ENCODE measurements at regions not wholly inside any gene's neighbourhood (a gene's known extent, or its start where the extent isn't known, plus 50 kb on each side); places are given as distances from the start of the nearest gene placed in this dataset.

DNA sequence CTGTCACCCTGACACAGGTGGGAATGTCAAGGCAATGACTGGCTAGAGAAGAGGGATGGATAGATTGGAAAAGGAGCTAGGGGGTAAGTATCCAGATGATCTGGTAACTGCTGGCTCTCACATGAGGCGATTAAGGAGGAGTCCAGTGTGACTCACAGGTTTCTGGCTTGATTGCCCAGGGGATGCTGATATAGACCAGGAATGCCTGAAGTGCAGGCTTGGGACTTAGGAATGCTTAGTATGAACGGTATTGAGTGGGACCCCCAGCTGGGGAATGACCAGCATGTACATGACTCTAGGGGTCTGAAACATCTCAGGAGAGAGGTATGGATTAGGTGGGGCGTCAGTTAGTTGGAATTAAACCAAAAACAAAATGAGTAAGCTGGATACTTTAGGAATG lies 65.8 kb upstream of the PRPS1 start:
- 67 to 68% methylated on average over 3 of the region's 3 CpGs for WGBS, 2 donors
- H3K4me1 ChIP-seq = peaks cover 8 to 17% of the 10 kb centered on the region in 2 donors
- peak; percentile 16 to 36 for DNase-seq
- H3K27me3 ChIP-seq = no peaks in the 10 kb centered on the region
- H3K27ac ChIP-seq = no peak overlapping the region
- TF ChIP-seq, protein P1, sequence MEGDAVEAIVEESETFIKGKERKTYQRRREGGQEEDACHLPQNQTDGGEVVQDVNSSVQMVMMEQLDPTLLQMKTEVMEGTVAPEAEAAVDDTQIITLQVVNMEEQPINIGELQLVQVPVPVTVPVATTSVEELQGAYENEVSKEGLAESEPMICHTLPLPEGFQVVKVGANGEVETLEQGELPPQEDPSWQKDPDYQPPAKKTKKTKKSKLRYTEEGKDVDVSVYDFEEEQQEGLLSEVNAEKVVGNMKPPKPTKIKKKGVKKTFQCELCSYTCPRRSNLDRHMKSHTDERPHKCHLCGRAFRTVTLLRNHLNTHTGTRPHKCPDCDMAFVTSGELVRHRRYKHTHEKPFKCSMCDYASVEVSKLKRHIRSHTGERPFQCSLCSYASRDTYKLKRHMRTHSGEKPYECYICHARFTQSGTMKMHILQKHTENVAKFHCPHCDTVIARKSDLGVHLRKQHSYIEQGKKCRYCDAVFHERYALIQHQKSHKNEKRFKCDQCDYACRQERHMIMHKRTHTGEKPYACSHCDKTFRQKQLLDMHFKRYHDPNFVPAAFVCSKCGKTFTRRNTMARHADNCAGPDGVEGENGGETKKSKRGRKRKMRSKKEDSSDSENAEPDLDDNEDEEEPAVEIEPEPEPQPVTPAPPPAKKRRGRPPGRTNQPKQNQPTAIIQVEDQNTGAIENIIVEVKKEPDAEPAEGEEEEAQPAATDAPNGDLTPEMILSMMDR (IDR thresholded peaks at IDR 0.05) = no peak
- TF ChIP-seq POLR2A (IDR thresholded peaks at IDR 0.05) = no peak
- no peaks in the 10 kb centered on the region for H3K9me3 ChIP-seq
- no peaks in the 10 kb centered on the region for H3K36me3 ChIP-seq
- no peak overlapping the region for H3K4me3 ChIP-seq (replicated peaks in 1 of 3)
- intact Hi-C loops (cut with DNase I) = no loop called here

DNA sequence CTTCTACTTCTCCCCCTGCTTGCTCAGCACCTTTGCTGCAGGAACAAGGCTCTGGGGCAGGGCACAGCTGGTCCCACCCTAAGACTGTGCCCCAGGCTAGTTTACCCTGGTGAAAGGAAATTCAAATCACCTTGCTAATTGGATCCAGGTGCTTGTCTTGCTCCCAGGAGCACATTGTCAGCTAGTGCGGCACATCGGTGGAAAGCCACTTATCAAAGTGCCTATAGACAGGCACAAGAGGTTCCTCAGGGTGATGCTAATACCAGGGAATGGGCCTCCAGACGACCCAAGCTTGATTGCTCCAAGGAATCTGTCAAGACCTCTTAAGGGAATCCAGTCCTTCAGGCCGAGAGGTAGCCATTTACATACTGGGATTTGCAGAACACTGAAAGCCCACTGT lies 64.5 kb upstream of the PRPS1 start:
- Histone ChIP-seq H3K27ac (peak overlapping the region in 1 of 3 donors; percentile 83), H3K36me3 (no peaks in the 10 kb centered on the region), H3K9me3 (no peaks in the 10 kb centered on the region), H3K27me3 (no peaks in the 10 kb centered on the region), H3K4me1 (peaks cover 8 to 23% of the 10 kb centered on the region in 2 donors), H3K4me3 (replicated peaks in 1 of 3) (no peak overlapping the region)
- TF ChIP-seq, protein P1 (IDR thresholded peaks at IDR 0.05) = no peak
- TF ChIP-seq POLR2A (IDR thresholded peaks at IDR 0.05) = no peak
- intact Hi-C loops (cut with DNase I) = no loop called here
- DNase-seq = no peak
- WGBS, 2 donors = 54 to 56% methylated on average over 3 to 4 of the region's 4 CpGs

DNA sequence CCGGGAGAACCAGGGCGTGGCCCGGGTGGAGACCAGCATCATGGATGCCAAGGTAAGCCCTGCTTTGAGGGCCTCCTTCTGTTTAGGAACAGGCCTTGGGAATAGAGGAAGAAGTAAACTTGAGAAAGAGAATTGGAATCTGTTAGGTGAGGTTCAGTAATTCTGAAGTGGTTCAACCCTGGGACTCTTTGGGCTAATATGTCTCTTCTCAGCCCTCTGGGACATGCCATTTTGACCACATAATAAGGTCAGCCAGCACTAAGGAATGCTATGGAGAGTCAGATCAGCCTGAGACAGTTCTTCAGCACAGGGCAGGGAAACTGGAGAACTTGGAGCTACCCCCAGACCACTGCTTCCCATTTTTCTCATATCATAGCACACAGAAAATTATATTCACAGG lies 63.3 kb upstream of the PRPS1 start:
- peak overlapping the region; percentile 83 to 94 (median 89) for H3K27ac ChIP-seq
- H3K9me3 ChIP-seq = no peaks in the 10 kb centered on the region
- peak in 1 of 2 donors; percentile 13 for TF ChIP-seq POLR2A (IDR thresholded peaks at IDR 0.05)
- TF ChIP-seq, protein P1 (IDR thresholded peaks at IDR 0.05) = no peak
- intact Hi-C loops (cut with DNase I) = no loop called here
- H3K36me3 ChIP-seq = no peaks in the 10 kb centered on the region
- H3K27me3 ChIP-seq = no peaks in the 10 kb centered on the region
- 75 to 100% methylated on average over 1 to 3 of the region's 3 CpGs for WGBS, 2 donors
- DNase-seq = peak; percentile 15 to 25
- H3K4me3 ChIP-seq (replicated peaks in 1 of 3) = no peak overlapping the region
- H3K4me1 ChIP-seq = peaks cover 8 to 23% of the 10 kb centered on the region in 2 donors

DNA sequence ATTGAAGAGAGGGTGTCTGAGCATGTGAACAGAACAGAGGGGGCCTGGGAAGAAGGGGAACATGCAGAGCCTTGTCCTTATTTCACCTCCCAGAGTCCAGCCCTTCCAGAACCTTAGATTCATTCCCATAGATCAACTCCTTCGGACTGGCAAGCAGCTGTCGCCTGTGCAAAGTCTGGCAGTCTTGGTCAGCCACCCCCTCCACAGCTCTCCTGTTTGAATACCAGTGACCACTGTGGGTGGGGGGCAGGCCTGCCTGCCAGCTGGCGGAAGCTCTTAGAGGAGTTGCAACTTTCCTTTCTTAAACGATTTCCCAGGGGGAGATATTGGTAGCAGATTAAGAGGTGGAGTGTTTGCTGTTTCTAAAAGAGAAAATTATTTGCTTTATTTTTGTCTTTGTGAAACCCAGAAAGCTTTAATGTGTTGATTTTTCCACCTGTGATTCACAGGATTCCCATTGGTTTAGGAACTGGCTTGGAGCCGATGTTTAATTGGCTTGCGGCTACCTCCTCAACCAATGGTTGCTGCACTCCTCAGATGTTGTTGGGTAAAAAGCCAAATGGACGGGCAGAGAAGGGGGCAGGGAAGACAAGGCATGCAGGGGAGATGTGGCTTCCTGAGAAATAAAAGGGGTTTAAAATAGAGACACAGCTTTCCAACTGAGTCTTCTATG lies 62.2 kb upstream of the PRPS1 start:
- Histone ChIP-seq H3K36me3 (no peaks in the 10 kb centered on the region), H3K27me3 (no peaks in the 10 kb centered on the region), H3K27ac (peak overlapping the region; percentile 83 to 94 (median 89)), H3K4me3 (replicated peaks in 1 of 3) (no peak overlapping the region), H3K9me3 (no peaks in the 10 kb centered on the region), H3K4me1 (peaks cover 8 to 23% of the 10 kb centered on the region in 2 donors)
- TF ChIP-seq POLR2A (IDR thresholded peaks at IDR 0.05) = peak in 1 of 2 donors; percentile 18
- TF ChIP-seq, protein P1 (IDR thresholded peaks at IDR 0.05) = no peak
- 7 to 40% methylated on average over 2 to 5 of the region's 7 CpGs for WGBS, 2 donors
- intact Hi-C loops (cut with DNase I) = no loop called here
- peak; percentile 69 to 72 for DNase-seq

DNA sequence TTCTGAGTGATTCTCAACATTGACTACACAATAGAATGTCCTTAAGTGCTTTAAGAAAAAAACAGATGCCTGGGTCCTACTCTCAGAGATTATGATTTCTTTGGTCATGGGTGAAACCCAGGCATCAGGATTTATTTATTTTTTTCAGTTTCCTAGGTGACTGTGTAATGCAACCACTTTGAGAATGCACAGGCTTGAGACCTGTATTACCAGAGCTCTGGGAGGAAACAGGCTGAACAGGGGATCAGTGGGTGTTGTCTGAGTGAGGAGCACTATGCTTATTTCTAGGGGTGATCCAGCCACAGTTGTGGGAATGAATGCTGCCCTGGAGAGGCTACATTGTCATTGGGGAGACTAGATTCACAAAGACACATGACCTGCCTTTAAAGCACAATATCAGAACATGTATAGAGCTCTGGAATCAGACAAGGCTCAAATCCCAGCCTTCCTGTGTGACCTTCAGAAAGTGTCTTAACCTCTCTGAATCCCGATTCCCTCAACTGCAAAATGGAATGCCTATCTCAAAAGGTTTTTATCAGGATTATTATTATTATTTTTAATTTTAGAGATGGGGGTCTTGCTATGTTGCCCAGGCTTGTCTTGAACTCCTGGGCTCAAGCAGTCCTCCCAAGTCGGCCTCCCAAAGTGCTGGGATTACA lies 61.6 kb upstream of the PRPS1 start:
- WGBS, 2 donors = 76 to 84% methylated on average over 2 of the region's 2 CpGs
- Histone ChIP-seq H3K9me3 (no peaks in the 10 kb centered on the region), H3K27ac (peak overlapping the region; percentile 60 to 94 (median 63)), H3K4me1 (peaks cover 8 to 23% of the 10 kb centered on the region in 2 donors), H3K36me3 (no peaks in the 10 kb centered on the region), H3K27me3 (no peaks in the 10 kb centered on the region), H3K4me3 (replicated peaks in 1 of 3) (no peak overlapping the region)
- no peak for DNase-seq
- TF ChIP-seq, protein P1 (IDR thresholded peaks at IDR 0.05) = peak in 1 of 6 experiments; percentile 11
- TF ChIP-seq POLR2A (IDR thresholded peaks at IDR 0.05) = no peak
- intact Hi-C loops (cut with DNase I) = no loop called here
